ENCODE measurements at regions not wholly inside any gene's neighbourhood (a gene's known extent, or its start where the extent isn't known, plus 50 kb on each side); places are given as distances from the start of the nearest gene placed in this dataset.

DNA sequence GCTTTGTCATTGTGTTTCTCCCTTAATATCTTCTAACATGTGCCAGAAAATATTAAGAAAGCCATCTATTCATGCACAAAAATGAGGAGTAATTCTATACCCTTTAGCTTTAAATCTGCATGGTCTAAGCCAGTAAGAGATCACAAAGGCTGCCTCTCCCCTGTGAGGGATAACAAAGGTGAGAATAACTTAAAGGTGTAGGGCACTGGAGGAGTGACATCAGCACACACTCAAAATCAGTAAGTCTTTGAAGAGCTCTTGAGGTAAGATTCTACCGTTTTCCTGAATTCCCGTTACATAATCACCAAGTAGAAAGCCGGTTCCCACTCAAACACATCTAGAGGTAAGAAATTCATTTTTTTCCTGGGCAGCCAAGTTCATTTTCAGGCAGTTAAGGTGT lies 123.9 kb upstream of the SULT1C3 start:
- TF ChIP-seq POLR2A (IDR thresholded peaks at IDR 0.05; ENCODE audit: low read length) (no peak), GATA1 (IDR thresholded peaks at IDR 0.05; ENCODE audit: low read depth, low read length) (no peak)

All from erythroblast (primary cell).